AG04449 (cell line): ENCODE measurements at regions not wholly inside any gene's neighbourhood (a gene's known extent, or its start where the extent isn't known, plus 50 kb on each side); places are given as distances from the start of the nearest gene placed in this dataset.

Source experiments
- CTCF ChIA-PET: fragments of 350-600 bp; formaldehyde crosslinking; extraction: SDS; loops from one replicate; lab custom pipeline; 2021; ENCODE audit warnings: antibody characterized with exemption; lab: Yijun Ruan, JAX
- POLR2A ChIA-PET: fragments of 400-600, 350-600 bp; formaldehyde crosslinking; extraction: SDS; loops from one replicate; lab custom pipeline; 2020; ENCODE audit warnings: antibody characterized with exemption, inconsistent platforms; lab: Yijun Ruan, JAX
- DNase-seq: peaks from one replicate; pipeline ENCODE4 v3.0.0-alpha.2; 2010; ENCODE audit warnings: low read depth, low spot score
- H3K4me3 ChIP-seq: 2 replicates; pipeline ENCODE4 v1.5.1; 2011; ENCODE audit warnings: low read depth, mild to moderate bottlenecking, control low read depth, low read length
- TF ChIP-seq, protein P1 (sequence below): IDR thresholded peaks from one replicate; pipeline ENCODE4 v1.5.1; 2011; ENCODE audit warnings: mild to moderate bottlenecking, moderate library complexity, low read length, control low read depth, inconsistent platforms; ENCODE audit not compliant: insufficient read depth; ENCODE audit errors: missing control alignments

DNA sequence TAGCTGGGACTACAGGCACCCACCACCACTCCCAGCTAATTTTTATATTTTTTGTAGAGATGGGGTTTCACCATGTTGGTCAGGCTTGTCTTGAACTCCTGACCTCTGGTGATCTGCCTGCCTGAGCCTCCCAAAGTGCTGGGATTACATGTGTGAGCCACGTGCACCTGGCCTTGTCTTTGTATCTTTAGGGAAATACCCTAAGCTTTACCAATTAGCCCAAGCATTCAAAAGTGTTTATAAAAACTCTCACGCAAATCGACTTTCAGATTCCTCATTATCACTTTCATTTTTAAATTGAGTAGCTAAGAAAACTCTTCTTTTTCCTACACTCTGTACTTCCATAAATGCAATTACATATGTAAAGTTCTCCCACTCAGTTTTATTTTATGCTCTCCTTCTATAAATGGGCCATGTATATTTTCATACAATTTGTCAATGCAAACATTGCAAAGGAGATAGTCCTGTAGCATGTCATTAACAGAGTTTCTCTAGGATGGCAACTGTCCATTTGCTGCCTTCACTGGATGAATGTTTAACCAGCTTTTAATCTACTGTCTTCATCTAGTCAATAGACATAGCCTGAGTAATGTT, 326.2 kb upstream of the LRATD1 start:
- TF ChIP-seq, protein P1, sequence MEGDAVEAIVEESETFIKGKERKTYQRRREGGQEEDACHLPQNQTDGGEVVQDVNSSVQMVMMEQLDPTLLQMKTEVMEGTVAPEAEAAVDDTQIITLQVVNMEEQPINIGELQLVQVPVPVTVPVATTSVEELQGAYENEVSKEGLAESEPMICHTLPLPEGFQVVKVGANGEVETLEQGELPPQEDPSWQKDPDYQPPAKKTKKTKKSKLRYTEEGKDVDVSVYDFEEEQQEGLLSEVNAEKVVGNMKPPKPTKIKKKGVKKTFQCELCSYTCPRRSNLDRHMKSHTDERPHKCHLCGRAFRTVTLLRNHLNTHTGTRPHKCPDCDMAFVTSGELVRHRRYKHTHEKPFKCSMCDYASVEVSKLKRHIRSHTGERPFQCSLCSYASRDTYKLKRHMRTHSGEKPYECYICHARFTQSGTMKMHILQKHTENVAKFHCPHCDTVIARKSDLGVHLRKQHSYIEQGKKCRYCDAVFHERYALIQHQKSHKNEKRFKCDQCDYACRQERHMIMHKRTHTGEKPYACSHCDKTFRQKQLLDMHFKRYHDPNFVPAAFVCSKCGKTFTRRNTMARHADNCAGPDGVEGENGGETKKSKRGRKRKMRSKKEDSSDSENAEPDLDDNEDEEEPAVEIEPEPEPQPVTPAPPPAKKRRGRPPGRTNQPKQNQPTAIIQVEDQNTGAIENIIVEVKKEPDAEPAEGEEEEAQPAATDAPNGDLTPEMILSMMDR = no peak
- ChIA-PET POLR2A (no interaction called here), CTCF (no interaction called here)
- no peak overlapping the region for H3K4me3 ChIP-seq
- no peak for DNase-seq

DNA sequence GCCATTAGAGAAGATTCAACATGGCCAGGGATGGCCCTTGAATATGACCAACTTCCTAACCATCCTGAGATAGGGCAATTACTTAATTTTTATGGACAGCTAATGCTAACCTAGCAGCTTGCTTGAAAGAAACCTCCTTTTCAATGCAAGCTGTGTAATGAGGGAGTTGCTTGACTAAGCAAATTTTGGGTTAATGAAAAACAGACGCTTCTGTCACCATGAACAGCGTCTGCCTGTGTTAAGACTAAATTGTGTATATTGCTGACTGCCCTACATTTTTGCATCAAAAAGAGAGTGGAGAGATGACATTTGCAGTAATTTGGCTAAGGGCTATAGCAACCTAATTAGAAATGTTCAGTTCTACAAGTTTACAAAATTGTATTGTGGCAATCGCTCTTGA, 319.2 kb upstream of the LRATD1 start:
- TF ChIP-seq, protein P1 = no peak
- no peak overlapping the region for H3K4me3 ChIP-seq
- ChIA-PET POLR2A (no interaction called here), CTCF (no interaction called here)
- no peak for DNase-seq

DNA sequence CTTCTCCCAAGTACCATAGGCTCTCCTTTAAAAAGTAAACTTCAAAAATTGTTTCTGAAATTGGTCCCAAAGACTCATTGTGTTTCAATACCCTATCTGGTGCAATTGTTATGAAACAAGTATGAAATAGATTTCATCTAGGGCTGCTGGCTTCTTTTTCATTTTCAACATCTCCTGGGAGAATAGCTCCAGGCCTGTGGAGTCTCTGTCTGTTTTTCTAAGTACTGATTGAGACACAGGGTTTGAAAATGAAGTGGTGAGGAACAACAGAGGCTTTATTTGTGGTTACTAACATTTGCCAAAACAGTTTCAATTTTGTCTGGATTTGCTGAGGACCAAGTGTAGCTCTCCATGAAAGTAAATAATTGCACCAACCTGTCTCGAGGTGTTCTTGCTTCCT, 315.9 kb upstream of the LRATD1 start:
- TF ChIP-seq, protein P1 = no peak
- no peak overlapping the region for H3K4me3 ChIP-seq
- DNase-seq = no peak
- ChIA-PET CTCF (no interaction called here), POLR2A (no interaction called here)

DNA sequence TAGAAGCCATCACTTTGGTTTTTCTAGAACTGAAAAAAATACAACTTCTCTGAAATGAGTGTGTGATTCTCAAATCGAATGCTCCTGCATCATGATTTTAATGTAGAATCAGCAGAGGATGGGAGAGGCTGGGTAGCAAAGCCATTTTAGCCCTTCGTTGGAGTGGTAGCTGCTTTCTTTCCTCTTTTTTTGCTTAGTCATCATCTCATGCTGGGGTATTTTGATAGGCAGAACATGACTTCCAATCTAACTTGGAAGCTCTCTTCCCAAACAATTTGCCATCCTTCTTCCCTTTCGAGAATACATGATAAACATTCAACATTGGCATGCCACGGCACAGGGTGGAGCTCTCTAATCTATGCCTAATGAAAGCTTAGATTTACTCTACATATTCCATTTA, 311.2 kb upstream of the LRATD1 start:
- POLR2A ChIA-PET = no interaction called here
- no peak for DNase-seq
- CTCF ChIA-PET = no interaction called here

DNA sequence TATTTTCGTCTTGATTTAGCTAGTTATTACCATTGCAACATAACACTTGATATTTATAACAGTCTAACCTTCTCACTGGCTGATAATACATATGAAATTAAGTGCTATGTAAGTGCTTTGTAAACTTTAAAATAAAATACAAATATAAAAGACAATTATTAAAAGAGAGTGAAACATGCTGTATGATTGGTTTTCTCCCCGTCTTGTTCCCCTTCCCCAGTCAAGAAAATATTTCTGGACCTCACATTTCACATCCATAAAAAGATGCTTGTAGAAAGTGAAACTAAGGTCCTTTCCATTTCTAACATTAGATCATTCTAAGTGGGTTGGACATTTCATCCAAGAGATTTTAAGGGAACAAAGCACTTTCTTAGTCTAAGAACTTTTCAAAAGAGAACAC, 310.2 kb upstream of the LRATD1 start:
- H3K4me3 ChIP-seq = no peak overlapping the region
- TF ChIP-seq, protein P1 = no peak
- ChIA-PET CTCF (no interaction called here), POLR2A (no interaction called here)
- no peak for DNase-seq

More for the DNA sequence above, 311.2 kb upstream of the LRATD1 start:
- TF ChIP-seq, protein P1 = no peak
- no peak overlapping the region for H3K4me3 ChIP-seq

DNA sequence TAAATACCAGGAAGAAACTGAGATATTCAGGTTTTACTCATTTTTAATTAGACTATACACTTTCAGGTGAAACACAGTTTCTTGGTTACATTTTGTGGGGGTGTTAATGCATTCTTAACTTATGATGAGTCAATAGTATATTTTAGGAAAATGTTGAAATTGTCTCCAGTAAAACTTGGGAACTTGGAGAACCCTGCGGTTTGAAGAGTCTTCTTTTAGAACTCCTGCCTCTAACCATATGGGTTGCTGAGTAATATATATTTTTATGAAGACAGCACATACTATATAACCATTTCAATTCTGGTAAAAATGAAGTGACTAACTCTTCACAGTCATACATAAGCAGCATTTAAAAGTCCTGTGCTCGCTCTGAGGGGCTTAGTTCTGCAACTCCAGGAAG, 308.2 kb upstream of the LRATD1 start:
- CTCF ChIA-PET = no interaction called here
- no peak for DNase-seq
- H3K4me3 ChIP-seq = no peak overlapping the region
- TF ChIP-seq, protein P1 = no peak
- POLR2A ChIA-PET = no interaction called here
